HG03460 (cell line): ENCODE measurements at regions not wholly inside any gene's neighbourhood (a gene's known extent, or its start where the extent isn't known, plus 50 kb on each side); places are given as distances from the start of the nearest gene placed in this dataset.
"Not testable (repeated sequence)": the region's sequence is repeated elsewhere in the genome, so short reads cannot be mapped to it uniquely, and the experiment has no call there.

ENCODE experiments used
- ATAC-seq: cut with Tn5 transposase; IDR thresholded peaks from one replicate; pipeline ENCODE4 v1.9.1; 2021; ENCODE audit not compliant: unreplicated experiment

GRCh38 chr7:86375602-86376001, 268.1 kb upstream of the GRM3 start:
- ATAC-seq = not testable (repeated sequence)

GRCh38 chr7:86372262-86372661, 271.4 kb upstream of the GRM3 start:
- no peak for ATAC-seq

DNA sequence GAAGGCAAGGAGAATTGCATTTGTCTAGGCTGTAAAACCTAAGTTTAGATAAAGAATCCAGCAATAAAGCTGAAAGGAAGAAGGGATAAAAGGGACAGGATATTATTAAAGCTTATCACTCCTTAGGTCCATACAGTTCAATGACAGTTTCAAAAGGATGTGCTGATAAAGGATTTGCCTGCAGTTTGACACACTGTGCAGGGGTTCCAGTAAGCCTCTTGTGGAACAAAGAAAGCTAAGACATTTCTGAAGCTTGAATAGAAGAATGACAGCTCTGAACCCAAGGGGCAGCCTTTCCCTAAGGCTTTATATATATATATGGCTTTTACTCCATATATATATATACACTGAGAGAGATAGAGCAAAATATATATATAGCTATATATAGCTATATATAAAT, 276.8 kb upstream of the GRM3 start:
- ATAC-seq = no peak

DNA sequence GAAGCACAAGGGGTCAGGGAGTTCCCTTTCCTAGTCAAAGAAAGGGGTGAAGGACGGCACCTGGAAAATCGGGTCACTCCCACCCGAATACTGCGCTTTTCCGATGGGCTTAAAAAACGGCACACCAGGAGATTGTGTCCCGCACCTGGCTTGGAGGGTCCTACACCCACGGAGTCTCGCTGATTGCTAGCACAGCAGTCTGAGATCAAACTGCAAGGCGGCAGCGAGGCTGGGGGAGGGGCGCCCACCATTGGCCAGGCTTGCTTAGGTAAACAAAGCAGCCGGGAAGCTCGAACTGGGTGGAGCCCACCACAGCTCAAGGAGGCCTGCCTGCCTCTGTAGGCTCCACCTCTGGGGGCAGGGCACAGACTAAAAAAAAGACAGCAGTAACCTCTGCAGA, 303.3 kb upstream of the GRM3 start:
- not testable (repeated sequence) for ATAC-seq

GRCh38 chr7:86339051-86339450, 304.7 kb upstream of the GRM3 start:
- no peak for ATAC-seq

- ATAC-seq = no peak
Observed at GRCh38 chr7:86328801-86329433, 314.8 kb upstream of the GRM3 start.

DNA sequence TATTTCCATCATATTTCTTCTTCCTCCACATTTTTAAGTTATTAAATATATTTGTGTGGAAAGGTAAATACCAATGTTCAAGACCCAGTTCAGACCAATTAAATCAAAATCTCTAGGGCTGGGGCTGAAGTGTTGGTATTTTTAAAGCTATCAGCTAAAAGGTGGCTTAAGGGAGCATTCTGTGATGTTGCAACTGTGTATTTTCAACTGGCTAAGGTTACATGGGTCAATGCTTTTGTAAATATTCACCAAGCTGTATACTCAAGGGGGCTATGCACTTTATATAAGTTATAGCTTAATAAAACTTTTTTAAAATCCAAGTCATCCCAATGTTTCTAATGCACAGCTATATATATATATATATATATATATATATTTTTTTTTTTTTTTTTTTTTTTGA, 316.9 kb upstream of the GRM3 start:
- ATAC-seq = no peak

DNA sequence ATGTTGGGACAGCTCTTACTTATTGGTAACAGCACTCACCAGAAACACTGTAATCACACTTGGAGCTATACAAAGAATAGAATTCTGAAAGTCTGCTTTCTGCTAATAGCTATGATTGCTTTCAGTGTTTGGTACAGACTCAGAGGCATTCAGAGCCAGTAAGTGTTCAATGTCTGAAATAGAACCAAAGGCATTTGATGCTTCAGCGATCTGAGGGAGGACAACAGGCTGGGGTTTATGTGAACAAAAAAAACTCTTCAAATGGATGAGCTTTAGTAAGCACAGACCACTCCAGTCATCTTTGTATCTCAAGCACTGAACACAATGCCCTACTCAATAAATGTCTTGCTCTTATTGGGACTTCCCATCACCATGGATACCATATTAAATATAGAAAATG, 322.8 kb upstream of the GRM3 start:
- ATAC-seq = no peak

DNA sequence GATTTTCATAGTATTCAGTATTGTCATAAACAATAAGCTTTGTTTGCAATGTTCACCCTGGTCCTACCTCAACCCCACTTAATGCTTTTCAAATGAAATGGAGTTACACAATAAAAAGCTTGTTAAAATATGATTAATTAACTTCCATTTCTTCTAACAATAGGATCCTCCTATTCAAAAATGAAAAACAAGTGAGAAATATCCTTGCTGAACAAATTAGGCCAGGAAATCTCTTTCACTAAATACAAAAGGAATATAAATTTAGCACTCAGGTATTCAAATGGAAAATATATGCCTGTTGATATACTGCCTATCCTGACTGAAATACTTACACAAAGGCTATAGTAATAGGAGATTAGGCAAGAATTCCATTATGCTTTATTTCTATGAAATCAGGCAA, 323.4 kb upstream of the GRM3 start:
- no peak for ATAC-seq

- ATAC-seq = no peak
Observed at GRCh38 chr7:86313842-86314241, 329.9 kb upstream of the GRM3 start.

GRCh38 chr7:86301301-86301700, 342.4 kb upstream of the GRM3 start:
- no peak for ATAC-seq

- ATAC-seq = no peak
Observed at GRCh38 chr7:86295526-86295925, 348.2 kb upstream of the GRM3 start.

DNA sequence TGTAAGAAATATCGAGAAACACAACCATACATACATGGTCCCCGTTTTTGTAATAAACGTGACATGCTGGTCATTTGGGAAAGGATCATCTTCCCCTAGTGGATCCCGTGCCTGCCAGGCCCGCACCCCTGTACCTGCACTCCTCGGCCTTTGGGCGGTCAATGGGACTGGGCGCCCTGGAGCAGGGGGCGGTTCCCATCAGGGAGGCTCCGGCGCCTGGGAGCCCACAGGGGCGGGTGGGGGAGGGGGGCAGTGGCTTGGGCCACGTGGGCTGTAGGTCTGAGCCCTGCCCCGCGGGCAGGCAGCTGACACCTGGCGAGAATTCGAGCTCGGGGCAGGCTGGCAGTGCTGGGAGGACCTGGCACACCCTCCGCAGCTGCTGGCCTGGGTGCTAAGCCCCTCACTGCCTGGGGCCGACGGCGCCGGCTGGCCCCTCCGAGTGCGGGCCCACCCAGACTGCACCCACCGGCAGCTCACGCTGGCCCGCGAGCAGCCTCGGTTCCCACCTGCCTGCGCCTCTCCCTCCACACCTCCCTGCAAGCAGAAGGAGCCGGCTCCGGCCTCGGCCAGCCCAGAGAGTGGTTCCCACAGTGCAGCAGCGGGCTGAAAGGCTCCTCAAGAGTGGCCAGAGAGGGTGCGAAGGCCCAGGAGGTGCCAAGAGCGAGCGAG, 361.6 kb upstream of the GRM3 start:
- ATAC-seq = no peak

GRCh38 chr7:86280150-86280549, 363.6 kb upstream of the GRM3 start:
- ATAC-seq = no peak

DNA sequence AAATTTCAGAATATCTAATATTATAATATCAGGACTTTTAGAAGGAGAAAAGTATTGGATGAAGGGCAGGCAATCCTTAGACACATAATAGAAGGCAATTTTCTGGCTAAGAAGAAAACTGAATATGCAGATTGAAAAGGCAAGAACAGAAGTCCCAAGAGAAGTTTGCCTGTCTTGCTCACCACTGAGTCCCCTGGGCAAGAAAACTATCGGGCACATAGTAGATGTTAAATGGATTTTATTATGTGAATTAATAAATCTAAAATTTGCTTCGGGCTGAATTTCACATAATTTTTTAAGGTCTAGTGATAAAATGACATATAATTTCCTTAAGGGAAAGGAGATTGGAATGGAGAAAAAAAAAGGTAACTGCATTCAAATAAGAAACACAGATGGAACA, 380.9 kb upstream of the GRM3 start:
- no peak for ATAC-seq

- ATAC-seq = no peak
Observed at GRCh38 chr7:86257894-86258293, 385.8 kb upstream of the GRM3 start.

- no peak for ATAC-seq
Observed at GRCh38 chr7:86252406-86252805, 391.3 kb upstream of the GRM3 start.

DNA sequence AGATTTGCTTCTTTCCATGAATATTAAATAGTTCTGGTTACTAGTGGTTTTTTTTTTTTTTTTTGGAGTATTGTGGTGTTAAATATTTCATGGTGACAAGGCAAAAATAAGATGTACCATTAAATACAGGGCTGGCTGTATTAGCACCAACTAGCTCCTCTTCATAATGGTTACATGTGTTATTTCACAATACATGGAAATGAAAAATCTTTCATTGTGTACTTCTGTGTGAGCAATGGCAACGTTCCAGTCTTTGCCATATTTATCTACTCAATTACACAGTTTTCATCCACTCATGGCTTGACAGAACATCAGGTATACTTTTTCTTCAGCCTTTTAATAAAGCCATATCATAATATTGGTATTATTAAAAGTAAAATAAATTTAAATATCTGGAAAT, 394.7 kb upstream of the GRM3 start:
- no peak for ATAC-seq

DNA sequence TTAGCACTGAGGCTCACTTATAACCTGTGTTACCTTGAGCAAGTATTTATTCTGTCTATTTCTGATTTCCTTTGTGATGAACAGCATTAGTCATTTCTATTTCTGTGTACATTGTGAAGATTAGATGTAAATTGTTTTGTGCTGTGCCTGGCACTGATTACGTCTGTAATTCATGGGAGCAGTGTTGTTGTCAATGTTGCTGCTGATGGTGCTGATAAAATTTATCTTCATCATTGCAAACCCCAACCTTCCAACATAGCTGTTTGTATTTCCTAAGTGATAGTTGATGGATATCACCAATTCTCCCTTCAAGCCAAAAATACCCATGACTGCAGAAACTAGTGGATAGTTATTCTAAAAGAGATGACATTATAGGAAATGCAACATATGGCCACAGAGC, 400.5 kb upstream of the GRM3 start:
- ATAC-seq = no peak

GRCh38 chr7:86226191-86226590, 417.5 kb upstream of the GRM3 start:
- no peak for ATAC-seq

- ATAC-seq = no peak
Observed at GRCh38 chr7:86222806-86223205, 420.9 kb upstream of the GRM3 start.

GRCh38 chr7:86214734-86215133, 429.0 kb upstream of the GRM3 start:
- no peak for ATAC-seq

DNA sequence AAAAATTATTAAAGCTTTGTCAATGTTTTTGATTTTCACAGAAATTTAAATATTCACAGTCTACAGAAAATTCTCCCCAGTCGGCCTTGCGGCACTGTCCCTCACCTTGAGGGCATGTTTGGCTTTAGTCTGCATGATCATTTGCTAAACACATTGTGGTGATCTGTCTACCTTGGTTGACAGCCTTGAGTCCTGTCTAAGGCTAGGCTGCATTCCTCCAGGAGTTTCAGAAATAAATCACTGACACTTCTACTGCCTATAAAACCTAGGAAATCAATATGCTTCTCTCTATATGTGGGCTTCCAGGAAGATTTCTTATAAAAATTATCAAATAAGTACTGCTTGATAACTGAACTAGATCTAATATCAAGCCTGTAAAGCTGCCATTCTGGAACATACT, 430.7 kb upstream of the GRM3 start:
- no peak for ATAC-seq
